Stromal cell of bone marrow (primary cell): ENCODE measurements at regions not wholly inside any gene's neighbourhood (a gene's known extent, or its start where the extent isn't known, plus 50 kb on each side); places are given as distances from the start of the nearest gene placed in this dataset.
"Not testable (repeated sequence)": the region's sequence is repeated elsewhere in the genome, so short reads cannot be mapped to it uniquely, and the experiment has no call there.

Experiments used
- DNase-seq: peaks from one replicate; pipeline ENCODE4 v3.0.0-alpha.2; 2012; ENCODE audit warnings: low read depth

DNA sequence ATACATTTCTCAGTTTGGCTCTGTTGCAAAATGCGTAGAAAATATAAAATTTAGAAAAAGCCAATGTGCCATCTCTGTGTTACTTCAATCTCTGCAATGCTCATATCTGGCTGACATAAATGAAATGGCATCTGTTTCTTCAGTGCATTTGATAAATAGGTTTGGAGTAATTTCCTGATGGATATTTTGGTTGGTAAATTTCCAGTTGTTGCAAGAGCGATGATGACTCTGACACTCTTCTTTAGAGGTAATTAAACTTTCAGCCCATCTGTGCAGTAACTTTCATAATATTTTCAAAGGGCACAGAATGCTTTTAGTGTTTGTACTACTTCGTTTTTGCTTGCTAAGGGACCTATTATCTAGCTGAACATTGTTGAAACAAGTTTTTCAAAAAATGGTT, 1286.4 kb downstream of the PCDH9 start:
- no peak for DNase-seq

GRCh38 chr13:65943024-65943423, 1287.1 kb downstream of the PCDH9 start:
- DNase-seq, result no peak

GRCh38 chr13:65940720-65941119, 1289.4 kb downstream of the PCDH9 start:
- no peak for DNase-seq

GRCh38 chr13:65937251-65937650, 1292.9 kb downstream of the PCDH9 start:
- DNase-seq, result no peak

- DNase-seq, result no peak
Observed at GRCh38 chr13:65936249-65936648, 1293.9 kb downstream of the PCDH9 start.

- DNase-seq, result peak; percentile 32
Observed at GRCh38 chr13:65932587-65933239, 1297.4 kb downstream of the PCDH9 start.

- DNase-seq, result no peak
Observed at GRCh38 chr13:65932013-65932412, 1298.1 kb downstream of the PCDH9 start.

DNA sequence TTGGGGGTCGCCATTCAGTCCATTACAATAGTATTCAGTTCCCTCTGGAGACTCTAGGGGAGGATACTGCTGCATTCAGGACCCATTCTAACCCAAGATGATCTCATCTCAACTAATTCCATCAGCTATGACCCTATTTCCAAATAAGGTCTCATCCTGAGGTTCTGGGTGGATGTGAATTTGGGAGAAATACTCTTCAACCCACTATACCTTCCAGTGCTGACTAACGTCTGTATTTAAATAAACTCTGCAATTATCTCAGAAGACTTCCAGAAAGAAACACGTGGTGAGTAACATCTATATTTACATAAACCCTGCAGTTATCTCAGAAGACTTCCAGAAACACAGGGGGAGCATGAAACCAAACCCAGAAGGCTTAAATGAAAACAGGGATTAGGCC, 1300.7 kb downstream of the PCDH9 start:
- no peak for DNase-seq

DNA sequence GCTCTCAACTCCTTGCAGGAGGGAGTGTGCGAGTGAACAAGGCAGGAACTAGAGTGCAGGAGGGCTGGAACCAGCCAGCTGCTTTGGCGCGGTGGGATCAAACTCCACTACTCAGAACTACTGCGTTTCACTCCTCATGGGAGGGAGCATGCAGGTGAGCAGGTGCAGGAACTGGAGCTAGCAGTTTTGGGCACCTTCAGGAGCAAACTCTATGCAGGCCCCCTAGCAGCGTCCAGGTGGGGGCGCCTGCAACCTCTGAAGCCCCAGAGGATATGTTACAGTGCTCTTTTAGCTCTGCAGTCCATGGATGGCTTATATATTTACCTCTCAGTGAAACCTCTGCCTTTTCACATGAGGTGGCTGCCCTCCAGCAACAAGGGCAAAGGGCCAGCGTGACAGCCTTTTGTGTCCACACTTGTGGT, 1303.4 kb downstream of the PCDH9 start:
- no peak for DNase-seq

GRCh38 chr13:65922846-65923245, 1307.3 kb downstream of the PCDH9 start:
- DNase-seq, result not testable (repeated sequence)

GRCh38 chr13:65921933-65922332, 1308.2 kb downstream of the PCDH9 start:
- peak; percentile 16 for DNase-seq

DNA sequence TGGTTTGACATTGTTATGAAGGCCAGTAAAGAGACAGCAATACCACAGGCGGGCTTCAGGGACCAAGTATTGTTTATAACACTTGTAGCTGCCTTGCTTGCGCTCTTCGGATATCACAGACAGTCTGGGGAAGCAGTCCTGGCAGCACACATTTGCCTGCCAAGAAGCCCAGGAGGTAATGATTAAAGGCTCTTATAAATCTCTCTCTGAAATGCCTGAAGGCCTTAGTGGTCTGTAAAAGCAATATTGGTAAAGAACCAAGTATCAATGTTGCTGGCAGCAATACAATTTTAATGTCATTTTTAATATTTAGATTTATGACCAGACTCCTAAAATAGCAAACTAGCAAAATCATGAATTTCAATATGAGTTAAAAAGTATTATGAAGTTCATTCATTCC, 1312.4 kb downstream of the PCDH9 start:
- DNase-seq, result no peak

DNA sequence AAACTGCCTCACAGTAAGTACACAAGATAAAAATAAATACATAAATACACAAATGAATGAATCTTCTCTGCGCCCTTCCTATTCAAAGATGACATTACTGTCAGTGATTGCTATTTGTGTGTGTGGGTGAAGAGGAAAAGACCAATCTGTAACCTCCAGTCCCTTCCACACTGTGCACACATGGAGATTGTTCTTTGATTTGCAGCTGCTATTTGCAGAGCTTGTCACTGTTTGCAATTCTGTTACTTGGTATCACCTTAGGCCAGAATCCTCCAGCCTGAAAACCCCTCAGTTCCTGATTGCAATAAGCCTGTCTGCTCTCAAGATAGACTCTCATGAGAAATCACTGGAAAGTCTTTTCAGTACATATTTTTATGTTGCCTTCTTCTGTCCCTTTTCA, 1314.9 kb downstream of the PCDH9 start:
- DNase-seq, result no peak

- peak; percentile 62 for DNase-seq
Observed at GRCh38 chr13:65914716-65915115, 1315.4 kb downstream of the PCDH9 start.

- DNase-seq, result peak; percentile 82
Observed at GRCh38 chr13:65913173-65913572, 1317.0 kb downstream of the PCDH9 start.

GRCh38 chr13:65912516-65912915, 1317.6 kb downstream of the PCDH9 start:
- DNase-seq, result no peak

- DNase-seq, result no peak
Observed at GRCh38 chr13:65911546-65912193, 1318.5 kb downstream of the PCDH9 start.

GRCh38 chr13:65909501-65909900, 1320.6 kb downstream of the PCDH9 start:
- DNase-seq, result no peak

DNA sequence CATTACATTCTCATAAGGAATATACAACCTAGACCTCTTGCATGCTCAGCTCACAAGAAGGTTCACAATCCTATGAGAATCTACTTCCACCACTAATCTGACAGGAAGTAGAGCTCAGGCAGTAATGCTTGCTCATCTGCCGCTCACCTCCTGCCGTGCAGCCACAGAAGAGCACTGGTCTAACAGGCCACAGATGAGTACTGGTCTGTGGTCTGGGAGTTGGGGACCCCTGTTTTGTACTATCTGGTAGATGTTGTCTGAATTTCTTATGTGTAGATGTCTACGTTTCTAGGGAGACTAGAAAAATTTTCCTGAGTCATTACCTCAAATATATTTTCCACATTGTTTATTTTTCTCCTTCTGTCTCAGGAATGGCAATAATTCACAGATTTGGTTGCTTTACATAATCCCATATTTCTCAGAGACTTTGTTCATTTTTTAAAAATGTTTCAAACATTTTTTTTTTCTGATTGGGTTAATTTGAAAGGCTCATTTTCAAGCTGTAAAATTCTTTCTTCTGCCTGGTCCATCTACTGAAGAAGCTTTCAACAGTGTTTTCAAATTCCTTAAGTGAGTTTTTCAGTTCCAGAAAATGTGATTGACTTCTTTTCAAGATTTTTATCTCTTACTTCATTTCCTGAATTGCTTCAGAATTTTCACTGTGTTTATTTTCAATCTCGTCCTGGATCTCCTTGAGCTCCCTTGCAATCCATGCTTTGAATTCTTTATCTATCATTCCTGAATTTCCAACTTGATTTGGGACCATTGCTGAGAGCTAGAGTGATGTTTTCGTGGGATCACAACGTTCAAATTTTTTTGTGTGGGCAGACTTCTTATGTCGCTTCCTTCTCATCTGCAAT, 1322.2 kb downstream of the PCDH9 start:
- no peak for DNase-seq

DNA sequence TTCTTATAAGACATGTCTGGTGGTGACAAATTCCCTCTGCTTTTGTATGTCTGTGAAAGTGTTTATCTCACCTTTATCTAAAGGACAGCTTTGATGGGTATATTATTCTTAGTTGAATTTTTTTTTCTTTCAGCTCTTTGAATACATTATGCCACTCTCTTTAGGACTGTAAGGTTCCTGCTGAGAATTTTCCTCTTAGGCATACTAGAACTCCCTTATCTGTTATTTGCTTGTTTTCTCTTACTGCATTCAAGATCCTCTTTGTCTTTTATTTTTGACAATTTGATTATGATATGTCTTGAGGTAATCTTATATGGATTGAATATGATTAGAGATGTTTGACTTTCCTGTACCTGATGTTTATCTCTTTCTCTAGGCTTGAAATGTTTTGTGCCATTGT, 1328.4 kb downstream of the PCDH9 start:
- no peak for DNase-seq

DNA sequence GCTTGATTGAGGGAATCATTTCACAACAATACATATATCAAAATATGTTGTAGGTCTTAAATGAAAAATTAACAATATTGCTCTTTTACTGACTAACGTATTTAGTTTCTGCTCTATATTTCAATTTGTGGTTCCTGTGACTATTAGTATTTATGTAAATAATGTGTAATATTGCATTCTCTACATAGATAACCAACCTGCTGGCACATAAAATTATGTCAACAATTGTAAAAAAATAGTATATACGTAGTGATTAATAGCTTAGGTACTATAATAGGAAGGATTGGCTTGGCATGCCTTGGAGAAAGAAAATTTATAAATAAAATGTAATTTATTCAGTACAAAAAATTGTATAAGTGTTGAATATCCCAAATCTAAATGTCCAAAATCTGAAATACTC, 1336.1 kb downstream of the PCDH9 start:
- no peak for DNase-seq

GRCh38 chr13:65892859-65893258, 1337.3 kb downstream of the PCDH9 start:
- DNase-seq, result no peak

- DNase-seq, result no peak
Observed at GRCh38 chr13:65889368-65889767, 1340.8 kb downstream of the PCDH9 start.
